GM12873 (cell line): ENCODE measurements at regions not wholly inside any gene's neighbourhood (a gene's known extent, or its start where the extent isn't known, plus 50 kb on each side); places are given as distances from the start of the nearest gene placed in this dataset.

ENCODE experiments used
- CTCF ChIP-seq: IDR thresholded peaks from 2 replicates; pipeline ENCODE4 v1.5.1; 2012; ENCODE audit warnings: low read depth, mild to moderate bottlenecking, moderate library complexity, low read length, control low read depth; ENCODE audit not compliant: insufficient read depth; ENCODE audit errors: missing control alignments

DNA sequence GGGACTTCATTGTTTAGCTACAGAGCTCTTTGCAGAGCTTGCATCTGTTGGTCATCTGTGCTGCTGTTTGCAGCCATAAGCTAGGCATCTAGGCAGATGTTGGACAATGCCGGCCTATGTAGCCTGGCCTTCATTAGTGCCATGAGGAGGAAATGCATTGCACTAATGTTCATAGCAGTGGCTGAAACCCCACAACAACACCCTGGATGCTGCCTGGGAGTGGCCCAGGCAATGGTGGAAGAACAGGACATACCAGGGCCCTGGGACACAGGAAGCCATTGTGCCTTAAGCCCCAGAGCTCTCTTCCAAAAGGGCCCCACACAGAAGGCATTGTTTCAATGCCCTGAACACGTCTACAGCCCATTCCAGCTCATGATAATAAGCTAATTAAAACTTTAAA lies 131.5 kb upstream of the LYZL1 start:
- TF ChIP-seq CTCF: no peak

GRCh38 chr10:29158066-29158465 lies 130.8 kb upstream of the LYZL1 start:
- no peak for TF ChIP-seq CTCF

DNA sequence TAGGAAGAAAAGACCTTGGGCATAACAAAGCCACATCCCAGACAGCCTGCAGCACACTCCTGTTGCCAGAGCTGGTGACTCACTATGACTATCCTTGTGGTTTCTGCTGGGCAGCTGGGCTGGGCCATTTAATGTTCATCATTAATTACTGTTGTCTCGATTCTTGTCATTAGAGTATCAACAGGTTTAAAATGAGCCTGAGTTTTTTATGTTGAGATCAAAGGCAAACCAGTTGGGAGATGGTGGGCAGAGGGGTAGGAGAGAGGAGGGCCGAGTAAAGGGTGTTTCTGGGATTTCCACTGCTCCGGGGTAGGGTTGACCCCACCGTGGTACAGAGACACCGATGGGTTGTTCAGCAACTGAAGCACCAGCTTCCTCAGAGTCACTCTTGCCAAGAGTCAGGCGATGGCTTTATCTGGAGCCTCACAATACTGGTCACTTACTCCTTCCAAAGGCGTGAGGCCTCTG lies 128.7 kb upstream of the LYZL1 start:
- TF ChIP-seq CTCF: no peak

DNA sequence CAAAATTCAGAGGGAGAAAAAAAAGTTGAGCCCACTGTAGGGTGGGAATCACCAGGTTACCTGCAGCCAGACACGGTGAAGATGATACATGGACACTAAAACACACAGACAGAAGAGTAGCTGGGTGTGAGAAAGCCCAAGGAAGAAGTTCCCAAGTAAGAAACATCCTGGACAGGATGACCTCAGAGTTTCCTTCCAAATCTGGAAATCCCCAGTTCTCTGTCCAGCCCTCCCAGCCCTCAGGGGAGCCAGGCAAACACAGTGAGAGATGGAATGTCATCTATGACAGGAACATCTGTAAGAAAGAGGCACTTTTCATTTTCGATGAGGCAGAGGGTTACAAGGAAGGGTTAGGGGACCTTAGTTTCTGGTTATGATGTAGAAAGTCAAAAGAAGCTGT lies 125.1 kb upstream of the LYZL1 start:
- no peak for TF ChIP-seq CTCF

- no peak for TF ChIP-seq CTCF
Measured at GRCh38 chr10:29166713-29167112, 122.2 kb upstream of the LYZL1 start.

DNA sequence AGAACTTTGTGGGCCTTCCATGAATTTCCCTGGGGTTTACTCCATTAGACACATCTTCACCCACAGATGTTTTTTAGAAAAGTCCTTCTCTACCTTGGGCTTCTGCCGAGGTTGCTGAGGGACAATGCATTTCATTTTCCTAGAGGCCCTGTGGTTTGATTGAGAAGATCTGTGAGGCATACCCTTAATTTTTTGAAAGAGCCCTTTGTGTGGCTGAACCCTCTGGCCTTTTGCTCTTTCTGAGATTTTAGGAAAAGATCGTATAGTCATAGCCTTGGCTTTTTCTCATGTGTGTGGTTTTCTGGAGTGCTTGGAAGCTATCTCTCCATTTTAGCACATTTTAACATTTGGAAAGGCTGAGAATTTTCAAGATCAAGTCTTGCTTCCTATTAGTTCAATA lies 119.8 kb upstream of the LYZL1 start:
- no peak for TF ChIP-seq CTCF

DNA sequence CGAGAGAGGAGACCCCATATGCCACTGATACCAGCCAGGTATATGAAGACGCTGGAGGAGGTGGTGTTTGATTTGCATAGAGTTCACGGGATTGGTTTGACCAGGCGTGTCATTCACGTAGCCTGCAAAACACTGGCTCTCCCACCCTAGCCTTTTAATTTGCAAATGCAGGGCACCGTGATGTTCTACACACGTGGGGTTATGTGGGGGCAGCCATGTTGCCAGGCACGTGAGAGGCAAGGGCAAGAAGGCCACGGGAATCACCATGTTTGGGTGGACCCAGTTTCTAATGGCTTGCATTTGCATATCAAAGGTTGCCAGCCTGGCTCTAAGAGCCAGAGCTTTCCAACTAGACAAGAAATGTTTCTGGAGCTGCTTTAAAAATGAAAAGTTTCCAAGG lies 117.2 kb upstream of the LYZL1 start:
- TF ChIP-seq CTCF: no peak
